GM19328 (cell line): ENCODE measurements at regions not wholly inside any gene's neighbourhood (a gene's known extent, or its start where the extent isn't known, plus 50 kb on each side); places are given as distances from the start of the nearest gene placed in this dataset.

ENCODE experiments used
- ATAC-seq: cut with Tn5 transposase; IDR thresholded peaks from one replicate; pipeline ENCODE4 v1.9.1; 2021; ENCODE audit warnings: mild to moderate bottlenecking, moderate library complexity; ENCODE audit not compliant: unreplicated experiment

GRCh38 chr13:89749888-89750287 is 1597.6 kb upstream of the MIR17HG start:
- ATAC-seq: no peak

GRCh38 chr13:89750371-89750770 is 1597.1 kb upstream of the MIR17HG start:
- ATAC-seq: no peak

- ATAC-seq: no peak
These were observed 1596.0 kb upstream of the MIR17HG start for GRCh38 chr13:89751432-89751930.

GRCh38 chr13:89752394-89752793 is 1595.1 kb upstream of the MIR17HG start:
- no peak for ATAC-seq

DNA sequence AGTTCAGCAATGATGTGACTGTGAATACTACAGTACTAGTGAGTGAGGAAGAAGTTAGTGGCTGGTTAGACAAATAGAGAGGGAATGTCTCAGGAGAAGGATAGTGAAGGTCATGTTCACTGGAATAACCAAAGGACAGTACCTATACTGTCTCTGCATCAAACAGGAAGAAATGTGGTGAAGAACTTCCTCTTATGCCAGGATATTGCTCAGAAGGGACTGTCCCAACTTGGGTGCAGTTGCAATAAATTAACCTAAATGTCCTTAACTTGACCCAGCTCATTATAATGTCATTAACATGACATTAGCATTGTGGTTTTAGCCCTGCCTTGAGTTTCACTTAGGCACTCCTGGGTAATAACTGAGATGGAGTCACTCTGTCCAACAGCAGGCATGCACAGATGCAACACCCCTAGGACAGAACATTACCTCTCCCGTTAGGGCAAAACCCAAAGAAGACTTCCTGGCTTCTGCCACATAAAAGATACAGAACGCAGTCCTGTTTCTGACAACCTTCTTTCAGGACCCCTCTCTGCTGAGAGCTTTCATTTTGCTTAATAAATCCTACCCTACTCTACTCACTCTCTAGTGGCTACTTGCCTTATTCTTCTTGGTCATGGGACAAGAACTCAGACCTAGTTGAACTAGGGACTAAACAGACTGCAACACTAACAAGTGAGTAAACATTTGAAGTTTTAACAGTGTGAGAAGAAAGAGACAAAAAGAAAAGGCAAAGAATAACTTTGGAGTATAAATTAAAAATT is 1591.6 kb upstream of the MIR17HG start:
- no peak for ATAC-seq

DNA sequence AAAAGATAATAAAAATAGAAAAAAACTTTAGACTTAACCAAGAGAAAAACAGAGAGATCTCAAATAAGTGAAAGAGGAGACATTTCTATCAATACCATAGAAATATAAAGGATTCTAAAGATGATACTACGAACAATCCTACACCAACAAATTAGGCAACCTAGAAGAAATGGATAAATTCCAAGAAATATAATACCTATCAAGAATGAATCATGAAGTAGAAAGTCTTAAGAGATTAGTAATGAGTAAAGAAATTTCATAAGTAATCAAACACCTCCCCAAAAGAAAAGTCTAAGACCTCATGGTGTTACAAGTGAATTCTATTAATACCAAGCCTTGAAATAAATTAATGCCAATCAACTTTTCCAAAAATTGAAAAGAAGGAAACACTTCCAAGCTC is 1584.5 kb upstream of the MIR17HG start:
- no peak for ATAC-seq

DNA sequence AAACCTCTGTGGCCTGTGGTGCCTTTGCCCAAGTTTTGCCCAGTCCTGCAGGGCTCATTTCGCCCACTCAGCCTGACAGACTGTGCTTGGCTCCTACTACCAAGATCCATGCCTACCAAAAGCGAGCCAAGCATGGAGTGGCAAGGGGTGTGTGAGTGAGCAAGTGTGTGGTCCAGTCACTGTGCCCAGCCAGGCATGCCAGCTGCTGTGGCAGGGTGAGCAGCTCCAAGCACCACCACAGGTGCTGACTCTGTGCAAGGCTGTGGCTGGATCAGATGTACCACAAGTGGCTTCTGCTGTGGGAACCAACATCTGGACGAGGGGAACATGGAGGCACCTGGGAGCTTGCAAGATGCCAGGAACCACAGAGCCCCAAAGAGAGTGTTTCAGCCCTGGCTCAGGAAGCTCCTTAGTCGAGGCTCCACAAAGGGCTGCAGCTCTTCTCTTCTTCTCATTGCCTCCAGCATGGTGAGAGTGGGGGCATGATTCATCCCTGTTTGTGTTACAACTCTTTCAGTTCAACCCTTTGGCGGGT is 1564.2 kb upstream of the MIR17HG start:
- ATAC-seq: no peak

GRCh38 chr13:89784161-89784809 is 1563.2 kb upstream of the MIR17HG start:
- no peak for ATAC-seq

- no peak for ATAC-seq
These were observed 1561.0 kb upstream of the MIR17HG start for GRCh38 chr13:89786531-89786930.

- no peak for ATAC-seq
These were observed 1556.8 kb upstream of the MIR17HG start for GRCh38 chr13:89790696-89791095.

DNA sequence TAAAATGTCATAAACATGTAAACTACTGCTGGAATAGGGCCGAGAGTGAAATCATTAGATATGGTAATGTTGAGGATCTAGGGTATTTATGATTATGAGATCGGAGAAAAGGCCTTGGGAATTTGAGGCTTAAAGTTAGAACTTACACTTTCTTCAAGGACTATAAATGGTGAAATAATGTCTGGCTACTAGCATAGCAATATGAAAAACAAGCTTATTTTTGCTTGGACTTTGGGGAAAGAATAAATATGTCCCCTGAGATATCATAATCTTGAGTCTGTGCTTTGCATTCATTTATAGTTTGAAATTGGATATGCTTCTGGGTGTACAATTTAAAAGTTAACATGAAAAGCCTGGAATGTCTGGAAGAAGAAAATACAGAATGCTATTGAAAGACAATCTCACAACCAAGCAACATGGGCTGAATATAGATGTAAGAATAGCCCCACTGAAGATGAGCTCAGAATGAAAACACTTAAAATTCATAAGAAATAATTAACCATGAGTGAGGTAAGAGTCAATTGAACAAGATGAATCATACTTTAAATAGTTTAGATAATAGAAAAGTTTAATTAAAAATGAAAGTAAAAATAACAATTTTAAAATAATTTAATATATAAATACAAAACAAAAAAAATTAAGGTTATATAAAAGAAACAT is 1555.4 kb upstream of the MIR17HG start:
- ATAC-seq: no peak

- no peak for ATAC-seq
These were observed 1551.3 kb upstream of the MIR17HG start for GRCh38 chr13:89796196-89796595.

GRCh38 chr13:89803839-89804238 is 1543.6 kb upstream of the MIR17HG start:
- no peak for ATAC-seq

DNA sequence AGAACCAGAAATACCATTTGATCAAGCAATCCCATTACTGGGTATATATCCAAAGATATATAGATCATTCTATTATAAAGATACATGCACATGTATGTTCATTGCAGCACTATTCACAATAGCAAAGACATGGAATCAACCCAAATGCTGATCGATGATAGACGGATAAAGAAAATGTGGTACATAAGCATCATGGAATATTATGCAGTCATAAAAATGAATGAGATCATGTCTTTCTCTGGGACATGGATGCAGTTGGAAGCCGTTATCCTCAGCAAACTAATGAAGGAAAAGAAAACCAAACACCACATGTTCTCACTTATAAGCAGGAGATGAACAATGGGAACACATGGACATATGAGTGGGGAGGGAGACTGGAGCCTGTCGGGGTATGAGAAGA is 1540.9 kb upstream of the MIR17HG start:
- ATAC-seq: no peak

DNA sequence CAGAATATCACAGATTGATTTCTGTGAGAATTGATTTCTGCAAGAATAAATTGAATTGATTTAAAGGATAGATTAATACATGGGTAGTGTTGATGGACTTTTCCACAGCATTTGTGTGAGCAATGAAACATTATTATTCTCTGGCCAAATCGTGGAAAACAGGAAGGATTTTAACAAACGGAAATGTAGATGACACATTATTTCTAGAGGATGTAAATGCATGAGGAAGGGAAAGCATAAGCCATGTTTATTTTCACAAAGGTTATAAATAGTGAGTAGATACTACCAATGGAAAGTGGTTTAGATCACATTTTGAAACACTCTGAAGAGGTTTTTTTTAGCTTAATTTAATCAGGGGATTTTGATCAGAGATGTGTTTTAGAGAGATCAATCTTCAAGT is 1534.6 kb upstream of the MIR17HG start:
- no peak for ATAC-seq

- ATAC-seq: no peak
These were observed 1531.1 kb upstream of the MIR17HG start for GRCh38 chr13:89816404-89816803.

GRCh38 chr13:89822467-89822866 is 1525.0 kb upstream of the MIR17HG start:
- ATAC-seq: no peak

DNA sequence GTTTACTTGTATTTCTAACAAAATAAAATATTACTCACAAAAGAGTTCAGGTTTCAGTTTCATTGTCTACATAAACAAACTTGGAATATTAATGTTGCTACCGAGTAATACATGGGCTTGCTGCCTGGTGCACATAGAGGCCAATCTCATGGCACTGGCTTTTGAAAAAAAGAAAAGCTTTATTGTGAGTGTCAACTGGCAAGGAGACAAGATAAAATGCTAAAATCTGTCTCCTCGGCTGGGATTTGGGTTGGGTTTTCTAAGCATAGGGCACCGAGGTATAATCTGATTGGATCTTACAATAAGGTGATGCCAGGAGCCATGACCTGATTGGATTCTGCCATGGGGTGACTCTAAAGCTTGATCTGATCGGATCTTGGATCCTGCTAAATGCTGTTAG is 1519.9 kb upstream of the MIR17HG start:
- no peak for ATAC-seq

- no peak for ATAC-seq
These were observed 1519.0 kb upstream of the MIR17HG start for GRCh38 chr13:89828506-89828905.

- ATAC-seq: no peak
These were observed 1516.3 kb upstream of the MIR17HG start for GRCh38 chr13:89831157-89831556.

DNA sequence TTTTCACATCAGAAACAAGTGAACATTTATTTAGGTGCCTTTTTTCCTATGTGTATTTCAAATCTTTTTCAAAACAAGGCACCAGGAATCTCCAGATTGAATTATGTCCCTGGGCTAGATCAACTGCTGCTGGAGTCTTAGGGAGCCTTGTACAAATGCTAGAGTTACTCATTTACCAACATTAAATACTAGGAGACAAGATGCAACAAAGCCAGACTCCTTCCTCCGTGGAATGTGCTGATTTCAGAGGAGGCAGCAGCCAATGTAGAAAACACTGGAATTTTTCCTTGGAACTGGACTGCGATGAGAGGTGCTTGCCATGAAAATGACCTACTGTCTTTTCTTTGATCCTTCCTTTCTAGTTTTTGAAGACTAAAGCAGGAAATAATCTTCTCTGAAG is 1514.7 kb upstream of the MIR17HG start:
- ATAC-seq: no peak

DNA sequence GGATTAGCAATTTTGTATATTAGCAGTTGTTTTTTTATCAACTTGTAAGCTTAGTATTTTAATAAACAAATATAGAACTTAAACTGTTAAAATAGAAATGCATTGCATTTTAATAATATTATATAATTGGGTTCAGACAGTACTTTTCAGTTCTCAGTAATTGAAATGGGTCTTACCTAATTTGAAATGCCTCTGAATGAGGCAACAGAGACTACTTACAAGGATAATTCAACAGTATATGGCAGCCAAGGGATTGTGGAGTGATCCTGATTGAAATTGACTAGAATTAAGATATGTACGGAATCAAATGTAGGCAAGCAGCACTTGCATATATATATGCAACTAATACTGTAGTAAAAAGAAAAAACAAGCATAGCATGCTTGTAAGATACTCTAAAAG is 1503.9 kb upstream of the MIR17HG start:
- ATAC-seq: no peak
